HEK293 (cell line): ENCODE measurements at regions not wholly inside any gene's neighbourhood (a gene's known extent, or its start where the extent isn't known, plus 50 kb on each side); places are given as distances from the start of the nearest gene placed in this dataset.

Experiments used
- GLI2 ChIP-seq: fragments of 450-650 bp; formaldehyde crosslinking; IDR thresholded peaks from 2 replicates; pipeline ENCODE4; 2017; ENCODE audit warnings: missing biosample characterization, missing genetic modification characterization, low read depth, borderline replicate concordance
- MEIS1 ChIP-seq: sonication (generic); formaldehyde crosslinking; IDR thresholded peaks from 2 replicates; pipeline ENCODE4 v1.8.1; 2022; ENCODE audit warnings: missing genetic modification reagents, mild to moderate bottlenecking, borderline replicate concordance
- REST ChIP-seq: fragments of 450-650 bp; formaldehyde crosslinking; IDR thresholded peaks from 2 replicates; pipeline ENCODE4 v1.5.1; 2016; ENCODE audit warnings: missing biosample characterization, missing genetic modification characterization
- YY1 ChIP-seq: fragments of 450-650 bp; formaldehyde crosslinking; IDR thresholded peaks from 2 replicates; pipeline ENCODE4 v1.5.1; 2018; ENCODE audit warnings: missing biosample characterization, missing genetic modification characterization
- YY2 ChIP-seq: fragments of 450-650 bp; formaldehyde crosslinking; IDR thresholded peaks from 2 replicates; pipeline ENCODE4 v1.5.1; 2016; ENCODE audit warnings: missing biosample characterization, missing genetic modification characterization
- ZBTB11 ChIP-seq: fragments of 450-650 bp; formaldehyde crosslinking; conservative IDR thresholded peaks from 2 replicates; pipeline ENCODE4 v1.5.1; 2016; ENCODE audit warnings: low read depth, missing biosample characterization, missing genetic modification characterization
- ZBTB21 ChIP-seq: fragments of 450-650 bp; formaldehyde crosslinking; IDR thresholded peaks from 2 replicates; pipeline ENCODE4 v1.5.1; 2017; ENCODE audit warnings: missing biosample characterization, missing genetic modification characterization
- ZEB2 ChIP-seq: fragments of 450-650 bp; formaldehyde crosslinking; IDR thresholded peaks from 2 replicates; pipeline ENCODE4 v1.5.1; 2016; ENCODE audit warnings: missing biosample characterization, missing genetic modification characterization
- ZFP3 ChIP-seq: fragments of 450-650 bp; formaldehyde crosslinking; IDR thresholded peaks from 2 replicates; pipeline ENCODE4 v1.5.1; 2016; ENCODE audit warnings: low read depth, missing biosample characterization, missing genetic modification characterization
- ZNF211 ChIP-seq: fragments of 450-650 bp; formaldehyde crosslinking; IDR thresholded peaks from 2 replicates; pipeline ENCODE4 v1.5.1; 2016; ENCODE audit warnings: low read depth, missing biosample characterization, missing genetic modification characterization
- ZNF280C ChIP-seq: fragments of 450-650 bp; formaldehyde crosslinking; IDR thresholded peaks from 2 replicates; pipeline ENCODE4 v1.5.1; 2016; ENCODE audit warnings: missing biosample characterization, missing genetic modification characterization
- ZNF366 ChIP-seq: fragments of 450-650 bp; formaldehyde crosslinking; conservative IDR thresholded peaks from 2 replicates; pipeline ENCODE4 v1.5.1; 2016; ENCODE audit warnings: missing biosample characterization, missing genetic modification characterization
- TF ChIP-seq, protein P1 (sequence below): fragments of 450-650 bp; formaldehyde crosslinking; IDR thresholded peaks from 2 replicates; pipeline ENCODE4 v1.5.1; 2016; ENCODE audit warnings: missing biosample characterization, missing genetic modification characterization

DNA sequence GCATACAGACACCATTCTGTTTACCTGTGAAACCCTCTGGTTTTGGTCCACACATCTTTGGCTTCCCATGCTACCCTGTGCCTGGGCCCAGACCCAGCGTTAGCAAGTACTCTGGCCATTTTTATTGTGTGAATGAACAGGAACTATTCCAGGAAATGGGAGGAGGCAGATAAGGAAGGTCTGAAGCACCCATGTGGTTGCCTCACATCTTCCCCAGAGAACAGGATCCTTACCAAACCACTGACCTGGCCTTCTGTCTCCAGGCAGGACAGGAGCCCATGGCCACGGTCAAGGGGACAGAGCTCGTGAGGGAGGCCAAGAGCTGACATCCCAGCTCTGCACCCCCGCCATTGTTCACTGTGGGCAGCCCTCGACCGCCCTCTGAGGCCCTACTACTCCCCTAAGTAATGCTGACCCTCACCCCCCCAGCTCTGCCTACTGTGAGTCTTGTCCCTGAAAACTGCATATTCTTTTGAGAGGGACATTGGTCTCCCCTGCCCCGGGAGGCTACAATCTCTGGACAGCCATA, 97.7 kb upstream of the TP53I11 start:
- no peak for TF ChIP-seq MEIS1 (CRISPR knock-in tag)
- TF ChIP-seq REST, result no peak
- no peak for TF ChIP-seq ZFP3 (tag by site-specific recombination)
- no peak for TF ChIP-seq YY1 (tag by site-specific recombination)
- no peak for TF ChIP-seq ZNF280C (tag by site-specific recombination)
- TF ChIP-seq ZBTB11, result no peak
- TF ChIP-seq, protein P1, sequence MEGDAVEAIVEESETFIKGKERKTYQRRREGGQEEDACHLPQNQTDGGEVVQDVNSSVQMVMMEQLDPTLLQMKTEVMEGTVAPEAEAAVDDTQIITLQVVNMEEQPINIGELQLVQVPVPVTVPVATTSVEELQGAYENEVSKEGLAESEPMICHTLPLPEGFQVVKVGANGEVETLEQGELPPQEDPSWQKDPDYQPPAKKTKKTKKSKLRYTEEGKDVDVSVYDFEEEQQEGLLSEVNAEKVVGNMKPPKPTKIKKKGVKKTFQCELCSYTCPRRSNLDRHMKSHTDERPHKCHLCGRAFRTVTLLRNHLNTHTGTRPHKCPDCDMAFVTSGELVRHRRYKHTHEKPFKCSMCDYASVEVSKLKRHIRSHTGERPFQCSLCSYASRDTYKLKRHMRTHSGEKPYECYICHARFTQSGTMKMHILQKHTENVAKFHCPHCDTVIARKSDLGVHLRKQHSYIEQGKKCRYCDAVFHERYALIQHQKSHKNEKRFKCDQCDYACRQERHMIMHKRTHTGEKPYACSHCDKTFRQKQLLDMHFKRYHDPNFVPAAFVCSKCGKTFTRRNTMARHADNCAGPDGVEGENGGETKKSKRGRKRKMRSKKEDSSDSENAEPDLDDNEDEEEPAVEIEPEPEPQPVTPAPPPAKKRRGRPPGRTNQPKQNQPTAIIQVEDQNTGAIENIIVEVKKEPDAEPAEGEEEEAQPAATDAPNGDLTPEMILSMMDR (tag by site-specific recombination), result no peak
- TF ChIP-seq YY2, result no peak
- TF ChIP-seq ZEB2 (tag by site-specific recombination), result no peak
- no peak for TF ChIP-seq ZNF366 (tag by site-specific recombination)
- no peak for TF ChIP-seq ZBTB21 (tag by site-specific recombination)
- no peak for TF ChIP-seq ZNF211 (tag by site-specific recombination)
- no peak for TF ChIP-seq GLI2 (tag by site-specific recombination)
